GM18502 (cell line): ENCODE measurements at regions not wholly inside any gene's neighbourhood (a gene's known extent, or its start where the extent isn't known, plus 50 kb on each side); places are given as distances from the start of the nearest gene placed in this dataset.

ENCODE experiments used
- ATAC-seq: cut with Tn5 transposase; IDR thresholded peaks from one replicate; pipeline ENCODE4 v1.9.1; 2021; ENCODE audit warnings: mild to moderate bottlenecking; ENCODE audit not compliant: unreplicated experiment, poor library complexity

DNA sequence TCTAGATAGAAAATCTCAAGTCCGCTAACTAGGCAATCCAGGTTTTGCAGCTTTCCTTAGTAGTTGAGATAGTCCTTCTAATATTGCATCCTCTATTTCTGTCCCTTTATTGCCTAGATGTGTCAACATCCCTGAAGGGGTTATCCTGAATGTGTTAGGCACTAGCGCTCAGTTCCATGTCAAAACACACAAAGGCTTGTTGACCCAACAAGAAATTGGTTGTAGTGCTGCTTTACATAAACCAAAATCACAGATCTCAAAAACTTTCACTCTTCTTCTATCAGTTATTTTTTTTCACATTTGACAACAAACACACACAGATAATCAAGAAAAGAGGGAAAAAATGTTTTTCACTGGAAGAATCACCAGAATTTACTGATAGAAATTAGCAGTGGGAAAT, 51.4 kb upstream of the SOX2 start:
- no peak for ATAC-seq

DNA sequence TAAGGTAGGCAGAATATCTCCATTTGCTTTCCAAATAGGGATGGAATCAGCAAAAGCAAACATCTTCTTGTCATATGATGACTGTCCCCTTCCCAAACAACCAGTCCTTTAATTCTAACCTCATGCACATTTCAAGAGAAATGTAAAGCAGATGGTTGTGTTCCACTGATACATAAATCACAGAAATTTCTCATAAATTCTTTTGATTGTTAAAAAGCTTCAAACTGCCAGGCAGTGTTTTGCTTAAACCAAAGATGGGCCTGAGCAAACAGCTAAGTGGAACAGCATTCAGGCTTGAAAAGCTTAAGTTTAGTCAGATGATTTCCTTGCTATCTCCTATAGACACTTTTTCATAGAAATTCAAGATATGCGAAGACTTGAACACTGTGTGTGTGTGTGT, 74.3 kb upstream of the SOX2 start:
- ATAC-seq: no peak

DNA sequence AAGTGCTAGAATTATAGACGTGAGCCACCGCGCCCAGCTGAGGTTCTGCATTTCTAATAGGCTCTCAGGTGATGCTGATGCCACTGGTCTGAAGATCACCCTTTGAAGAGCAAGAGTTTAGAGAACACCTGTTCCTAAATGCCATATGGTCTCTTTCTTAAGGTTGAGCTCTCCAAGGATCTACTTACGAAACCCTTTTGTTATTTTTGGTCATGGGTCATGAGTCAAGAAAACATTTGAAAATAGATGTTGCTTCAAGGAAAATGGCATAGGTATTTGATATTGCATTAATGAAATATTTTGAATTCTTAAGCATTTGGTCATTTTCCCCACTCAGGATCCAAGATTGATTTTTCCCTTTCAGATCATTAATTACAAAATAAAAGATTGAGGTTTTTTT, 74.7 kb upstream of the SOX2 start:
- no peak for ATAC-seq

DNA sequence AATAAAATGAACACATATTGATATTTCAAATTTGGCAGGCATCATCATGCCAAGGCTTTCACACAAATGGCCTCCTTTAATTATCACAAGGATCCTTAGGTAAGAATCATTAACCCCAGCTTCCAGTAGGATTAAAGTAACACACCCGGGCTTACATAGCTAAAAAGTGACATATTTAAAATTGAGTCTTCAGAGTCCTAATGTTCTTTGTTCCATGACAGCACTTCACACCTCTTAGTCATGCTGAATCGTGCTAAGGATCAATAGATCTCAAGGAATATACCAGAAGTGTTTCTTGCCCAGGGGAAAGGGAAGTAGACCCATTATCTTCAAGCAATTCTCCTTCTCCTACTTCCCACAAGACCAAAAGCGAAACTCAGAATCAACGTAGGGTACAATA, 76.6 kb upstream of the SOX2 start:
- ATAC-seq: no peak

DNA sequence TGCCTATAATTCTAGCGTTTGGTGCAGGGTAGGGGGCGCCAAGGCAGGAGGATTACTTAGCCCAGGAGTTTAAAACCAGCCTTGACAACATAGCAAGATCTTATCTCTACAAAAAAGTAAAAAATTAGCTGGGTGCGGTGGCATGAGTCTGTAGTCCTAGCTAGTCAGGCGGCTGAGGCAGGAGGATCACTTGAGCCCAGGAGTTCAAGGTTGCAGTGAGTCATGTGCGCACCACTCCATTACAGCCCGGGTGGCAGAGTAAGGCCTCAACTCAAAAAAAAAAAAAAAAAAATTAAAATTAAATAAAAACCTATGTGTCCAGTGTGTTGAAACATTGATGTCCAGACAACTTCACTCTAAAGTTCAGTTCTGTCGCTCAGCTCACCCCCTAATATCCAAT, 78.2 kb upstream of the SOX2 start:
- ATAC-seq: no peak

DNA sequence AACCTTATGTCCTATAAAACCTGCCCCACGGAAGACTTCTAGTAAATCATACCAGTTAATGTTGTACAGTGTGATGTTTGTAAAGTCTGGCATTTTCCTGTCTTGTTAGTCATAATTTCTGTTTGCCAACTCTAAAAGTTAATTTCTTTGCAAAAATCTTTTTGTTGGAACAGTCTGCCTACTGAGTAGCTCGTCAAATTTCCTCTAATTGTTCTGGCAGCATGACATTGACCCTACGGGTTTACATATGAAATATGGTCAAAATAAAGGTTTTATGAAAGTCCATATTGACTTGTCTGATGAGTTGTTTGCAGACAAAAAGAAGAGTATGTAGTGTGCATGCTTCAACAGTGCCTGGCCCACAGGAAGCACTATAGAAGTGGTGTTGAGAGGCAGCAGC, 79.8 kb upstream of the SOX2 start:
- no peak for ATAC-seq

DNA sequence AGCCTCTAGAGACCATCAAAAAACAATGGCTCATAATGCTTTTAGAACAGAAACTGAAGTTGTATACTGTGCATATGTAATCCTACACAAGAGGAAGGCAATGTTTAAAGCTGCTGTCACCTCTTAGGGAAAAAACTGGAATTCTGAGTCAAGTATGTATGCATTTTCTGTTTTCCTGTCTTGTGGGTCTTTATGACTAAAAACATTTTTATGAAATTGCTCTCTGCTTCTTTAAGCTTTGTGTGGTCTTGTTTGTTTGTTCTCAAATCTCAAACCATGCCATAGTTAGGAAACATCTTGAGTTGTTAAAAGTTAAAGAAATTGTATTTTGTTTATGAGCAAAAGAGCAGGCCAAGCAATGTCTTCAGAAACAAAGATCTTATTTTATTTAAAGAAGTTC, 80.9 kb upstream of the SOX2 start:
- no peak for ATAC-seq

DNA sequence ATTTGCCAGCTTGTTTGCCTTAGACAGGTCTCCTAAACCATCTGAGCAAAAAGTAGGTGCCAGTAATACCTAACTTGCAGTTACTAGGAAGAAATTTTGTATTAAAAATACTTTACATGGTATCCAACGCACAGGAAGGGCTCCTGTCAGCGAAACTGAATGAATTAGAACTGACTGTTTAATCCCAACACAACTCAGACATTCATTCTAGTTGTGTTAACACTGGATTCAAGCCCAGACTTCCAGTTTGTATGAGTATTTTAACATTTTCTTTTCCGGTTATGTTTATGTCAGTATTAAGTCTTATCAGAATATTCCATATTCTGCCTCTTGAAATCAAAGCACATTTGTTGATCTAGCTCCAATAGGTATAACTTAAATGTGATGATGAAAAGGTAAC, 82.0 kb upstream of the SOX2 start:
- no peak for ATAC-seq

DNA sequence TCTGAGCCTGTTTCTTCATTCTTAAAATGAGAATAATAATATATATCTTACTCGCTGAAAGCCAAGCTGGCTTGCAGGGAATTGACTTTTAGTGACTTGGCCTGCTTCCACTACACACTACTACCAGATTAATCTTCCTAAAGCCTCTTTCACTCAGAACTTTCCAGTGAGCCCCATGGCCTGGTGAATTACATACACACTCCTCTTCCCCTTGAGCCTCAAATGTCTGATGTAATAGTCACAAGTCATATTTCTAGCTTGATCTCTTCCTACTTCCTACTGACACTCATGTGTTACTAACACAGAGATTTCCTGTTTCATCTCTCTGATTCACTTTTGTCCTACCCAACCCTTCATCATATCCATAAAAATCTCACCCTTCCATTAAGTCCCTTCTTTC, 82.7 kb upstream of the SOX2 start:
- ATAC-seq: no peak

DNA sequence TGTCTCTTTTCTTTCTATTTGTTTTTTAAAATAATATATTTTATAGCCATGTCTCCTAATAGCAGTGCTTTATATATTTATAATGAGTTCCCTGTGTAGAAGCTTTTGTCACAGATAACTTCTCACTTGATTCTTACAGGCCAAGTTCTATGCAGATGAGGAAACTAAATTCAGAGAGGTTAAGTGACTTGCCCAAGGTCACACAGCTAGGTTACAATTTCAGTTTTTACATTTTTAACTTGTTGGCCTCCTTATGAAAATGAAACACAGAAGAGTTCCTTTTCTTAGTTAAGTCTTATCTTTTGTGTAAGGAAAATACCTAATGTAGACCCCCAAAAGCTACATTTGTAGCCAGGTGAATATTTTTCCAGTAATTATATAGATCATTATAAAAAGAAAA, 83.3 kb upstream of the SOX2 start:
- no peak for ATAC-seq

DNA sequence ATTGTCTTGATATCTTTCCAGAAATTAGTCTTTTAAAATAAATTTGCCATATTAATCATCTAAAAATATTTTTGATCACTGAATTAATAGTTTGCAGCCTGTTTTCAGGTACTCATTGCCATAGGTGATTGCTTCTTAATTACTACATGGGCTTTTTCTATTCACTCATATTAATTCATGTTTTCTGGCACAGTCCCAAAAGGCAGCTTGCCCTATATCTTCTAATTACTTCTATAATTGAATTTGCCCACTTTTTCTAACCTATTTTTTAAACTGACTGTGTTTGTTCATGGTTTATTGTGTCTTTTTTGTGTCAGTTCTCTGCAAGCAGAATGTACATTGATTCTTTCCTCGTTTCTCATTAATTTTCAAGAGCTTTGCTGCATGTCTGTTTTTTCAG, 85.7 kb upstream of the SOX2 start:
- no peak for ATAC-seq

DNA sequence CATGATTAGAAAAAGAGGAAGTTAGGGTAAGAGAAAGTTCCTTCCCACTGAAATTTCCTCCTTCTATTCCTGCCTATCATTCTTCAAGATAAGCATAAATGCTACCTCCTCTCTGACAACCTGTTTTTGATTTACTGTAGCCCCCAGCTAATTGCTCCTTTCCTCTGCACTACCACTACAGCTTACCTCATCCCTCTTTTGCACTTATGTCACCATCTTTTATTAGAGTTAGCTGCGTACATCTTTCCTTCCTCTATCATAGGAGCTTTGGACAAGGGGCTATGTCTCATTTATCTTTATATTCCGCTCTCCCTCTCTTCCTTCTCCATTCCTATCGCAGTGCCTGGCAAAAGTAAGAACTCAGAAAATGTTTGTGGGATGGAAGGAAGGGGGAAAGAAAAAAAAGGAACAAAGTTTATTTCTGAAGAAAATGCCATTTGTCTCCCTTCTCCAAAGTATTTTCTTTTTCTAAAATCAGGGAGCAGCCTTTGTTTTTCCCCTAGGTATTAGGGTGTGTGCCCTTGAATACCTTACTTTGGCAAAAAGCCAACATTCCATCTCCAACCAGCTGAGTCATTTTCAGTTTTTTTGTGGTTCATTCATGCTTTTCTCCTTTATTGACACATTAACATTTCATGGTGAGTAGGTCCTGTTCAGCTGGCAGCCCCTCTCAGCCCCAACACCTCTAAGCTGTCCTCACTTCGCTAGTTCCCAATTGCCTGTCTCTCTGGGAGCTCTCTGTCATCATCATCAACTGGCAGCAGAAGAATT, 87.6 kb upstream of the SOX2 start:
- no peak for ATAC-seq

DNA sequence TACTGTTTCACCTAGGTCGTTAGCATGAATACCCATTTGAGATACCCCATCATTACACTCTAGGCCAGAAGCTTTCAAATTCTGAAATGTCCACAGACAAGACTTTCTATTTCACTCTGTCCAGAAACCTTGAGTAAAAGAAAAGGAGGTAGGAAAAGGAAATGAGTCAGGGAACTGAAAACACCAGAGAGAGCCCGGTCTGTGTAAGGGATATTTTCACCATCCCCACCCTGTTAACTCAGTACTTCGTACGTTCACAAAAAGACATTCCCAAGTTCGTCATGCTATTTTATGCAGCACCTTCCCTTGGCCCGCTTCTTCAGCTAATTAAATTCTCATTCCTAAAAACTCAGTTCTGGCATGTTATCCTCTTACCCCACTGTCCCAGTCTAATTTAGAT, 89.4 kb upstream of the SOX2 start:
- ATAC-seq: peak; percentile 57

DNA sequence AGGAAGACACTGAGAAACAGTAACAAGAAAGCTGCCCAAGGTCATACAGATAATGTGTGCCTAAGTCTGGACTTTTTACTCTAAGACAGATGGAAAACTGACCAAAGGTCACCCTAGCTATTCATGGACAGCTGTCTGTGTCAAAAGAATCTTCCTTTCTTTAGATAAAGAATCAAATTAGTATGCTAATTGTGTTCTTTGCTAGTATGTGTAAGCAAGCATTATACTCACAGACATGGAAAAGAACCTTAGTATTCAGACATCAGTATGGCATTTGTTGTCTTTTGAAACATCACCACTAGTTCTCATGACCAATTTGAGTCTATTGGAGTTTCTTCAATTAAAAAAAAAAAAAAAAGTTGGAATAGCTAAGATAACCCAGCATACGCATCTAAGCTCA, 91.8 kb upstream of the SOX2 start:
- no peak for ATAC-seq

DNA sequence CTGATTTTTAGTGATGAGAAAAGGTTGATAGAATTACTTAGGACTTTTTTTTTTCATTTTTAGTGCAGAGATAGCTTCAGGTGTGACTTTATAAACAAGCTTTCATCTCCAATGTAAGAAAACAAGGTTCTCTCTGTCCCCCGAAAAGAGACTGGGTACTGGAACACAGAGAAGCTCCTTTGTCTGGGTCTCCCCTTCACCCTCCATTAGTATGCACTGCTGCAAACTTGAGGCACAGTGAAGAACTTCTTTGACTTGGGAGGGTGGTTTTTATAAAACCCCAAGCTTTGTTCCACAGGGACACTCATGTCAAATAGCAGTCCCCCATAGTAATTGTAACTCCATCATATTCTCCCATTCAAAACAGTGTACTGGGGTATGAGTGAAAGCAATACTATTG, 93.5 kb upstream of the SOX2 start:
- ATAC-seq: no peak

DNA sequence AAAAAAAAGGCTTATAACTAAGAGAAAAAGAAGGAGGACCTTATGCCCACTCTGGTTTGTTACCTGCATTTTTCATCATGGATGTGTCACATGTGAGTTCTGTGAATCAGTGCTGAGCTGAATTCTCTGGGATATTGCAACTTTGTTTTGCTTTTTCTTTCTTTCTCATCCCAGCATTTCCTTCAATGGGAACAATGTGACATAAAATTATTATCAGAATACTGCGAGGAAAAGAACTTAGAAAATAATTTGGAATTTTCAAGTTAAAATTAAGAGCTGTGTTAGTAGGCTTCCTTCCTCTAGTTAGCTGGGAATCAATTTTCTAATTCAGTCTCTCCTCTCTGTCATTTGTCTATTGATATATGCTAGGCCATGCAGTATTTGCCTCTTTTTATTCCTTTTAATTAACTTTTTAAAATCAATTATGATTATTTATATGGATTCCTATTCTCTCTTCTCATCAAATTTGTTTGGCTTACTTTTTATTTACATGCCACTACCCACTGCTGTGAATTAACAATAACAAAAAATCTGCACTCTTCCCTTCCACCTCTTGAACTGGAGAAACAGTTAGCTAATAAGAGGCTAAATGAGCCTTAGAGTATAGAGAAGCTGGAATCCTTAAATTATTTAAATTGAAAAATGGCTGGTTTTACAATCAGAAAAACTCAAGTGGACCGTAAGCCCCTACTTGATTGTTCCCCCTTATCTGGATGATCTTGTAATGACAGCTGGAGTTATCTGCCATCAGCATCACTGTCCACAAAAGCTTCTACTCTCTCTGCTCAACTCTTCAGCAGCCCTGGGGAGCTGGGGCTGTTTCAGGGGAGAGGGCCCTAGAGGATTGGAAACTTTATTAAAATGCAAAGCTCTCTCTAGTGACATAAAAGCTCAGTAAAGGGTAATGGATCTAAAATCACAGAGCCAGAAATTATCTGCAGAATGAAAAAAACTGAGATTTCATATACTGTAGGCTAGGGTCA, 95.3 kb upstream of the SOX2 start:
- ATAC-seq: no peak

DNA sequence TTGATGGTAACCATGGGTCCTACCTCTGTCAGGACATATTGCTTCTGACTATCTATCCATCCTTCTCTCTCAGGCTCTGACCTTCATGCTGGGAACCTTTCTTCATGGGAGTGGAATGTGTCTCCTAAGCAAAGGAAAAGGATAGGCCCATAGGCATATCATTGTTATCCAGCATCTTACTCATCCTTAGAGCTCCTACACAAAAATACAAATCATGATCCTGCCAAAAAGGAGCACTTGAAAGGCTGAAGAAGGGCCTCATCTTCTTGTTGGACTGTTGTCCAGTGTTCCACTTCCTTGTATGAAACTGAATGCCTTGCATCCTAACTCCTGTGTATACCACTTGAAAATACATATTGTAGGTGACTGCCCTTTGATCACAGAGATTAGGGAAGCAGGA, 96.1 kb upstream of the SOX2 start:
- ATAC-seq: no peak

DNA sequence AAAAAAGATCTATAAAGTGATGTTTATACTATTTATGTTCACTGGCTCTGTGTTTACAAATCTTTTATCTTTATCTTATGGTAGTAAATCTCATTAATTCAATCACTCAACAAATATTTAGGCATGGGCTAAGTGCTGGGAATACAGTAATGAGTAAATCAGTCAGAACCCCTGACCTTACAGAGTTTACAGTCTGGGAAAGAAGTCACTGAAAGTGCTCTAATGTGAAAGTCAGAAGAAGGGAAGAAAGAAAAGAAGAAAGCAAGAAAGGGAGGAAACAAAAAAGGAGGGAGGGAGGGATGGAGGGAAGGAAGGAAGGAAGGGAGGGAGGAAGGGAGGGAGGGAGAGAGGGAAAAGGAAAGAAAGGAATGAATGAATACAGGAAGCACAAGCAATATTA, 96.8 kb upstream of the SOX2 start:
- no peak for ATAC-seq

DNA sequence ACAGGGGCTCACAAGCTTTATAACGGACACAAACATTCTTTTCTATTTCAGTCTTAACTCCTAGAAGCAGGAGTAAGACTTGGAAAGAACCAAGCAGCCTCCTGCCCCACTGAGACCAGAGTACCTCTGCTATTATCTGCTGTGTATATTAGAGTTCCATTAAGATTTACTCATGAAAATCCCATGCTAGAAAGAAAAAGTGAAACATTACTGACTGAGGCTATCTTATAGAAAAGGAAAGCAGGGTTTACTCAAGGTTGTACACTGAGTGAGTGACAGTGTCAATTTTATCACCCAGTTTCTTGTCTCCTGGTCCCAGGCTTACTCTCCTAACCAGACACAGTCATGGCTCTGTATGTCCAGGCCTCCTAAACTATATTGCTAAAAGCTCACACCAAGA, 97.9 kb upstream of the SOX2 start:
- no peak for ATAC-seq

DNA sequence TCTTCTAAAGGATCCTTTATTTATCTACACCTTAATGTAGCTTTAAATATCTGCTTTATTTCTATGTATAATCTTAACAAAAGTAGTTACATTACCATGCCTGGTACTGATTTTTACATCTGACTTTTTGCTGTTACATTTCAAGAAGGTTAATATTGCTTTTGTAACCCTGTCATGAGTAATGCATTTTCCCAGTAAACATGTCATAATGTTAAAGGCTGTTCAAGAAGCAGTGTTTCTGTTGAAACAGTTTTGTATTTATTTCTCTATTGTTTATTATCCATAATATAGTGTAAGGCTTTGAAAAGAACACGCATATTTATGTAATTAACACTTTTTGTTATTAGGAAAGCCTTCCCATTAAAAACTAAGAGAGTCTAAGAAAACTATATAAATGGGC, 98.5 kb upstream of the SOX2 start:
- ATAC-seq: no peak

DNA sequence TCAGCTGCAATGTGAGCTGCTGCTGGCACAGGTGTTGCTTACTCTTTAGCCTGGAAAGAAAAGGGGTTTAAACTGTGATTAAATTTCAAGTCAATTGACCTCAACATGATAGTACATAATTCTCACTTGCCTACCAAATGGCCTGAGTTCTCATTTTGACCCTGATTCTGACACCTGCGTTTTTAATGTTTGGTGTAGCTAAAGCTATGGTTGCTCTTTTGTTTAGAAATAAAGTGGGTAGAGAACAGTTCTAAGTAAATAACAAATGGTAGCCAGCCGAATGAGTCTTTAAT, 100.8 kb upstream of the SOX2 start:
- ATAC-seq: no peak
